Aorta (tissue), 5 donors: ENCODE measurements at regions not wholly inside any gene's neighbourhood (a gene's known extent, or its start where the extent isn't known, plus 50 kb on each side); places are given as distances from the start of the nearest gene placed in this dataset.

Source experiments
- ATAC-seq: fragments of 200-7000 bp; cut with Tn5 transposase; one replicate; pipeline ENCODE4 v1.9.1; 2022; ENCODE audit warnings: moderate library complexity; ENCODE audit not compliant: low FRiP score
- DNase-seq, 2 donors: peaks; one replicate each; pipeline ENCODE4 v3.0.0-alpha.2; 2020
- H3K27ac ChIP-seq, 2 donors: one replicate each; pipeline ENCODE4 v1.5.1; 2013; ENCODE audit warnings: low read length in 2 of 2, mild to moderate bottlenecking in 2 of 2, moderate library complexity in 2 of 2, control low read depth in 1 of 2, inconsistent platforms in 1 of 2, low read depth in 1 of 2
- H3K27me3 ChIP-seq, 2 donors: one replicate each; pipeline ENCODE4 v1.6.1; 2013; ENCODE audit warnings: control low read depth in 1 of 2, low read length in 1 of 2, mild to moderate bottlenecking in 1 of 2, moderate library complexity in 1 of 2; ENCODE audit not compliant: insufficient read depth in 2 of 2, control insufficient read depth in 1 of 2
- H3K36me3 ChIP-seq, 2 donors: one replicate each; pipeline ENCODE4 v1.6.1; 2013; ENCODE audit warnings: control low read depth in 1 of 2, low read length in 1 of 2, mild to moderate bottlenecking in 1 of 2; ENCODE audit not compliant: insufficient read depth in 2 of 2, control insufficient read depth in 1 of 2
- H3K4me1 ChIP-seq, 2 donors: one replicate each; pipeline ENCODE4 v1.6.1; 2013; ENCODE audit warnings: low read length in 2 of 2, control low read depth in 1 of 2, mild to moderate bottlenecking in 1 of 2, moderate library complexity in 1 of 2; ENCODE audit not compliant: insufficient read depth in 2 of 2, control insufficient read depth in 1 of 2
- H3K4me3 ChIP-seq, 2 donors: one replicate each; pipeline ENCODE4 v1.5.1; 2013; ENCODE audit warnings: low read length in 2 of 2, control low read depth in 1 of 2, mild to moderate bottlenecking in 1 of 2
- H3K9me3 ChIP-seq: one replicate; pipeline ENCODE4 v1.6.1; 2013; ENCODE audit warnings: mild to moderate bottlenecking, low read length; ENCODE audit not compliant: control insufficient read depth
- WGBS, 2 donors: extraction: QIAGEN DNeasy Blood & Tissue Kit; methylation state at CpG; one replicate each; pipeline ENCODE4 v1.1.7; 2013; 5-methylcytosine and 5-hydroxymethylcytosine counted together
- intact Hi-C, 2 donors: fragments of 100-400 bp; cut with DNase I; formaldehyde crosslinking; loops; one replicate each; pipeline versions ENCODE4 v1.14.2 to v1.15.0; 2022
- donor health status: healthy with polysubstance abuse.
- donor health status: Bipolar disorder and iron deficiency.
- donor health status: DM: no; HTN: no; CAD: no.
- donor health status: DM: no; HTN: no; CAD: no.
- donor health status: DM: yes; HTN: yes; CAD: no.

DNA sequence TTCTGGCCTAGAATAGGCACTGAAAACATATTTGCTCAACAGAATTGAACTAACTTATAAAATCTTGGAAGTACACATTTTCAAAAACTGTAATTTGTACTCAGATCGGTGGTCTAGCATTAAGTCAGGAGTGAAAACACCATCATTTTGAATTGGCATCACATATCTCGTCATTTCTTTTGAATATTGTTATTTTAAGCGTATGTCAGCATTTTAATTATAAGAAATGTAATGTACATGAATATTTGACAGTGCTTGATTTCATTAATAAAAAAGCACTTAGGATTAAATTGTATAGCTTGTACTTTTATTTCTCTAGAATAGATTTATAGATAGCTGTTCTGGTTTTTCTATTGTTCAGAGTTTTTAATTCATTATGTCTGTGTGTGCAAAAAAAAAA is 892.2 kb downstream of the BCL11B start:
- DNase-seq = no peak
- no peaks in the 10 kb centered on the region for H3K36me3 ChIP-seq
- H3K4me1 ChIP-seq = no peaks in the 10 kb centered on the region
- H3K4me3 ChIP-seq = no peak overlapping the region
- intact Hi-C loops = no loop called here
- H3K9me3 ChIP-seq = no peaks in the 10 kb centered on the region
- peaks cover 0 to 1% of the 10 kb centered on the region in 2 donors for H3K27me3 ChIP-seq
- H3K27ac ChIP-seq = no peak overlapping the region
- 67 to 78% methylated on average over 3 of the region's 3 CpGs for WGBS, 2 donors
- ATAC-seq = no peak

- Histone ChIP-seq H3K4me3 (no peak overlapping the region), H3K9me3 (no peaks in the 10 kb centered on the region), H3K36me3 (no peaks in the 10 kb centered on the region), H3K4me1 (no peaks in the 10 kb centered on the region), H3K27ac (no peak overlapping the region), H3K27me3 (peaks cover 0 to 1% of the 10 kb centered on the region in 2 donors)
- WGBS, 2 donors = 49 to 68% methylated on average over 4 of the region's 4 CpGs
- intact Hi-C loops = no loop called here
- DNase-seq = no peak
- ATAC-seq = no peak
Measured at GRCh38 chr14:98382662-98383061, 889.3 kb downstream of the BCL11B start.

DNA sequence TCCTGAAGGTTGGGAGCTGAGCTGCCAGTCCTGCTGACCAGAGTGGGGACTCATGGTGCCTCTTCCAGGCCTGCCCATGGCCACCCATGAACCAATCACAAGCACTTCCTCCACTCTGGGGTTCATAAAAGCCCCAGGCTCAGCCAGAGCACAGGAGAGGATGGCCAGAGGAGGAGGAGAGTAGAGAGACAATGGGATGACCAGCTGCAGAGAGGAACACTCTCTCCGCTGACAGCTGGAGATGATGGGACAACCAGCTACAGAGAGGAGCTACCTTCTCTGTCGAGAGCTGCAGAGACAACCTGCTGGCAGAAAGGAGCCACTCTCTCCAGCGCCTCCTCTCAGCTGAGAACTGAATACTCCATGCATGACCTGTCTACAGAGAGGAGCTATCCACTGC is 886.1 kb downstream of the BCL11B start:
- intact Hi-C loops = no loop called here

DNA sequence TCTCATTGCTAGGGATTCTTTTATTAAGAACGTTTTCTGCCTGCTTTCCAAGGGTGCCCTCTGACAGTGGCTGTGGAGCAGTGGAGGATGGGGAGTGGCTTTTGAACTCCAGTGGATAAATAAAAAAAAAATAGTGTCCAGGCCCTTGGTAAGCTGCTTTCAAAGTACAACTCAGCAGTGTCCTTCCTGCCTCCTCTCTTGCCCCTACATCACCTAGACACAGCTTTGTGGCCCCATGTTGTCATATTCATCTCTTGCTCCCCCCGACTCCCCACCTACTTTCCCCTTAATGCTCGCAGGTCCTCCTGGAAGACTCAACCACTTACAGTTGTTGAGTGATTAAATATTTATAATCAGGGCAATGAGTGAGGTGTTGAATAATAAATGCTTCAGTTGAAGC is 880.9 kb downstream of the BCL11B start:
- 68 to 72% methylated on average over 3 of the region's 3 CpGs for WGBS, 2 donors
- no peak for DNase-seq
- no peaks in the 10 kb centered on the region for H3K9me3 ChIP-seq
- no peaks in the 10 kb centered on the region for H3K36me3 ChIP-seq
- H3K4me3 ChIP-seq = no peak overlapping the region
- H3K27me3 ChIP-seq = no peaks in the 10 kb centered on the region
- no peak for ATAC-seq
- no peaks in the 10 kb centered on the region for H3K4me1 ChIP-seq
- no peak overlapping the region for H3K27ac ChIP-seq
- intact Hi-C loops = no loop called here

More for the DNA sequence above, 886.1 kb downstream of the BCL11B start:
- no peak overlapping the region for H3K27ac ChIP-seq
- no peaks in the 10 kb centered on the region for H3K9me3 ChIP-seq
- ATAC-seq = no peak
- 90 to 100% methylated on average over 1 to 3 of the region's 3 CpGs for WGBS, 2 donors
- no peaks in the 10 kb centered on the region for H3K36me3 ChIP-seq
- no peaks in the 10 kb centered on the region for H3K4me1 ChIP-seq
- H3K27me3 ChIP-seq = no peaks in the 10 kb centered on the region
- DNase-seq = no peak
- no peak overlapping the region for H3K4me3 ChIP-seq

DNA sequence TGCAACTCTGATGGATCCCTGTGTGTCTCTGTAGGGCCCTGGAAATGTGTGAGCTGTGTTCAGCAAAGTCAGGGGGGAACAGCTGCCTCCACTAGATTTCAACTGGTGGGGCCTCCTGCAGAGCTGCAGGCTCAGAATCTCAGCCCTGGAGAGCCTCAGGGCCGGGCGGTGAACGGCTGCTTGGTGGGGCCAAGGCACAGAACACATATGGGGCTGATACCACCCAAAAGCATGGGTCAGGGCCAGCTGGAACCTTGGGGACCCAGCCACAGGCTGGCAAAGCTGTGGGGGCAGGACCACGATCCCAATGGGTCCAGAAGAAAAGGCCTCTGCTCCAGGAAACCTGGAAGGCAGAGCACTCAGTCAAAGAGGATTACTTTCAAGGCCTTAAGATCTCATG is 878.5 kb downstream of the BCL11B start:
- ATAC-seq = no peak
- WGBS, 2 donors = 76 to 86% methylated on average over 4 of the region's 4 CpGs
- Histone ChIP-seq H3K27ac (no peak overlapping the region), H3K36me3 (no peaks in the 10 kb centered on the region), H3K4me1 (no peaks in the 10 kb centered on the region), H3K27me3 (no peaks in the 10 kb centered on the region), H3K4me3 (no peak overlapping the region), H3K9me3 (peaks cover 2% of the 10 kb centered on the region)
- DNase-seq = no peak
- intact Hi-C loops = no loop called here

- no peak for DNase-seq
- ATAC-seq = no peak
- no peaks in the 10 kb centered on the region for H3K4me1 ChIP-seq
- no peak overlapping the region for H3K27ac ChIP-seq
- no peaks in the 10 kb centered on the region for H3K36me3 ChIP-seq
- intact Hi-C loops = no loop called here
- H3K4me3 ChIP-seq = no peak overlapping the region
- H3K27me3 ChIP-seq = no peaks in the 10 kb centered on the region
- no peaks in the 10 kb centered on the region for H3K9me3 ChIP-seq
Measured at GRCh38 chr14:98404811-98405210, 867.2 kb downstream of the BCL11B start.

GRCh38 chr14:98408024-98408555 is 863.9 kb downstream of the BCL11B start:
- no peaks in the 10 kb centered on the region for H3K27me3 ChIP-seq
- H3K27ac ChIP-seq = no peak overlapping the region
- H3K4me1 ChIP-seq = no peaks in the 10 kb centered on the region
- H3K9me3 ChIP-seq = peaks cover 1% of the 10 kb centered on the region
- 35 to 43% methylated on average over 6 of the region's 6 CpGs for WGBS, 2 donors
- H3K36me3 ChIP-seq = no peaks in the 10 kb centered on the region
- DNase-seq (no peak), ATAC-seq (no peak)
- no peak overlapping the region for H3K4me3 ChIP-seq
- intact Hi-C loops = no loop called here

GRCh38 chr14:98408713-98409112 is 863.3 kb downstream of the BCL11B start:
- Histone ChIP-seq H3K9me3 (peaks cover 1% of the 10 kb centered on the region), H3K27me3 (no peaks in the 10 kb centered on the region), H3K36me3 (no peaks in the 10 kb centered on the region), H3K4me3 (no peak overlapping the region), H3K4me1 (no peaks in the 10 kb centered on the region), H3K27ac (no peak overlapping the region)
- ATAC-seq = no peak
- no peak for DNase-seq
- 43 to 52% methylated on average over 6 of the region's 6 CpGs for WGBS, 2 donors
- intact Hi-C loops = no loop called here

- no peak for ATAC-seq
Measured at GRCh38 chr14:98411154-98411553, 860.8 kb downstream of the BCL11B start.

More at GRCh38 chr14:98411154-98411553, 860.8 kb downstream of the BCL11B start:
- Histone ChIP-seq H3K4me3 (no peak overlapping the region), H3K27me3 (no peaks in the 10 kb centered on the region), H3K9me3 (peaks cover 2% of the 10 kb centered on the region), H3K4me1 (no peaks in the 10 kb centered on the region), H3K27ac (no peak overlapping the region), H3K36me3 (no peaks in the 10 kb centered on the region)
- DNase-seq = no peak
- intact Hi-C loops = no loop called here
- WGBS, 2 donors = 91 to 96% methylated on average over 8 of the region's 8 CpGs
